ENCODE measurements at regions not wholly inside any gene's neighbourhood (a gene's known extent, or its start where the extent isn't known, plus 50 kb on each side); places are given as distances from the start of the nearest gene placed in this dataset.
"Not testable (repeated sequence)": the region's sequence is repeated elsewhere in the genome, so short reads cannot be mapped to it uniquely, and the experiment has no call there.

DNA sequence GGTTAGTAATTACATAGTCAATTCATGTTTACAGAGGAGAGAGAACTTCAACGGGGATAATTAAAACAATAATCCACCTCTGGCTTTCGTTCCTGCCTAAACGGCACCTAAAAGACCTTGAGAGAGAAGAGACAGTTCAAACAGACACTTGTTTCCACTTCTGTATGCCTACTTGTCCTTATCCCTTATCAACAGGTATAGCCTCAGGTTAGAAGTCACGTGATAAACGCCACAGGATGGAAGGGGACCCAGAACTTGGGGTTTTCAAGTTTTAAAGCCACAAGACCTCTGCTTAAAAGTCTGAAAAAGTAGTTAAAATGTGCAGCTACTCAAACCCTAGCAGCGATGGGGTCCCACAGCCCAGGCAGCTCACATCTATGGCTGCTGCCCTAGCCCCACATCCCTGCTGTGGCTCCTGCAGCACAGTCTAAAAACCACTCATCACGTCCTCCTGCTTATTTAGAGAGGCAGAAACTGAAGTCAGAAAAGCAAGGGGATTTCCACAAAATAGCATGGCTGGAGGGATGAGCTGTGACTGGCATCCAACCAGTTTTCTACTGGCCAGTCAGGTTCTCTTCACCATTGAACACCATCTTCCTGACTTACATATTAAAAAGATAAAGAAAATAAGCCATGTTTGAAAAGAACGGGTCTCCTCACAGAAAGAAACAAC, 51.2 kb upstream of the SEC16B start:
- DNase-seq, result no peak
- TF ChIP-seq GATA1 (IDR thresholded peaks at IDR 0.05; ENCODE audit: low read depth, low read length), result no peak
- TF ChIP-seq POLR2A (IDR thresholded peaks at IDR 0.05; ENCODE audit: low read length), result no peak

- no peak for DNase-seq
- TF ChIP-seq POLR2A (IDR thresholded peaks at IDR 0.05; ENCODE audit: low read length), result no peak
- TF ChIP-seq GATA1 (IDR thresholded peaks at IDR 0.05; ENCODE audit: low read depth, low read length), result no peak
These were observed 52.1 kb upstream of the SEC16B start for GRCh38 chr1:178021950-178022349.

- DNase-seq, result no peak
- TF ChIP-seq POLR2A (IDR thresholded peaks at IDR 0.05; ENCODE audit: low read length), result no peak
These were observed 53.3 kb upstream of the SEC16B start for GRCh38 chr1:178023181-178023618.

DNA sequence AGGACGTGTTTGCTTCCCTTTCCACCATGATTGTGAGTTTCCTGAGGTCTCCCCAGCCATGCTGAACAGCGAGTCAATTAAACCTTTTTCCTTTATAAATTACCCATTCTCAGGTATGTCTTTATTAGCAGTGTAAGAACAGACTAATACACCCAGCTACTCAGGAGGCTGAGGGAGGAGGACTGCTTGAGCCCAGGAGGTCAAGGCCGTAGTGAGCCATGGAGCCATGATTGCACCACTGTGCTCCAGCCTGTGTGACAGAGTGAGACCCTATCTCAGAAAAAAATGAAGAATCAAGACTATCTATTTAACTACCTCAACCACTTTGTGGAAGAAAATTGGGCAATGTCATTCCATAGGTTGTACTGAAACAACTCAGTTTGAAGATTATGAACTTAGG, 54.6 kb upstream of the SEC16B start:
- TF ChIP-seq GATA1 (IDR thresholded peaks at IDR 0.05; ENCODE audit: low read depth, low read length) (no peak), POLR2A (IDR thresholded peaks at IDR 0.05; ENCODE audit: low read length) (no peak)
- DNase-seq, result no peak

DNA sequence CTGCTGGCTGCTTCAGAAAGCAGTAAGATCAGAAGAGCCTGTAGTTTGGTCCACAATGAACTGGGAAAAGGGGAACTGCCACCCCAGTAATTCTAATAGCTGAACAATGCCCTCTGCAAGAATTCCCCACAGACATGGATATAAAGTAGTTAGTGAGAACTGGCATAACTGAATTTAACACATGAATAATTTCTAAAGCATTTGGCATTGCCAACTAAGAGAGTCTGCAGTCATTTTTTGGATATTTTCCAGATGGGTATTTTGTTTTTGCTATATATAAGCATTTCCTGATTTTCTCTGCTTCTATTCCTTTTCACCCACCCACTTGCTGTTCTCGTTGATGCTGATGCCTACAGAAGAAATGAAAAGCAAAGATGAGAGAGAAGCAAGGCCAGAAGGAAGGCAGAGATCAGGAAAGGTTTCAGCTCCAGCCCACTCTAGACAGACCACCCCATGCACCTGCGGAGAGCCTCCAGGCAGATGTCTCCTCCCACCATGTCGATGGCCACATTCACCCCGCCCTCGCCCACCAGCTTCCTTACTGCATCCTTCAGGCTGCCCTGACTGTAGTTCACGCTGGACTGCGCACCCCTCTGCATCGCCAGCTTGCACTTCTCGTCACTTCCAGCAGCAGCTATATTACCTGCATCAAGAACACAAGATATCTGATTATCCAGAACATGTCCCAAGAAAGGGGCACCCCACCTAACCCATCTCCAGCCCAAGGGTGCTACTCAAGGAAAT, 55.9 kb upstream of the SEC16B start:
- DNase-seq, result no peak

DNA sequence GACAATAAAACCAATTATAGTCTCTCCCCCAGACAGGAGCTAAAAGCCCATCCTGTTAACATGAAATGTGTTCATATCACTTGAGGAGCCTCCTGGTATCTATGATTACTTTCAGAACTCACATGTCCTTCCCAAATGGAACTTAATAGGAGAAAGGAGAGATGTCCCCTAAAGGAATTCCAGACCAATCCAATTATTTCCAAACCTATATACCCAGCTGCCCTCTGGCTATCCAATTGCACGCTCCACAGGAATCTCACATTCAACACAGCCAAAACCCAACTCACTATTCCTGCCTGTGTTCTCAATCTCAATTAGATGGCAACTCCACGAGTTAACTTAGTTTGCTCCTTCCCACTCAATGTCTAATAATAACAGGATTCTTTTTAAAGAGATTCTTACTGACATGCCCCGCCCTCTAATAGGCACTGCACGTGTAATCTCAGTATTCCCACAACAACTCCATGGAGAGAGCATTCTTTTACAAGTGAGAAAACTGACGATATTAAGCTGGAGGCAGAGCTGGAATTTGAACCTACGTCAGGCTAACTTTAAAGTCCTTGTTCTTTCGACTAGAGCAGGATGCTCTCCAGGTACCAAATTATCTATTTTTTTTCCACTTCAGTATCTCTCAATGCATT, 59.1 kb upstream of the SEC16B start:
- DNase-seq, result no peak
- TF ChIP-seq POLR2A (IDR thresholded peaks at IDR 0.05; ENCODE audit: low read length), result no peak
- TF ChIP-seq GATA1 (IDR thresholded peaks at IDR 0.05; ENCODE audit: low read depth, low read length), result no peak

More for the DNA sequence above, 55.9 kb upstream of the SEC16B start:
- no peak for TF ChIP-seq GATA1 (IDR thresholded peaks at IDR 0.05; ENCODE audit: low read depth, low read length)
- no peak for TF ChIP-seq POLR2A (IDR thresholded peaks at IDR 0.05; ENCODE audit: low read length)

GRCh38 chr1:178030467-178030866, 60.6 kb upstream of the SEC16B start:
- no peak for TF ChIP-seq GATA1 (IDR thresholded peaks at IDR 0.05; ENCODE audit: low read depth, low read length)
- TF ChIP-seq POLR2A (IDR thresholded peaks at IDR 0.05; ENCODE audit: low read length), result no peak
- DNase-seq, result no peak

DNA sequence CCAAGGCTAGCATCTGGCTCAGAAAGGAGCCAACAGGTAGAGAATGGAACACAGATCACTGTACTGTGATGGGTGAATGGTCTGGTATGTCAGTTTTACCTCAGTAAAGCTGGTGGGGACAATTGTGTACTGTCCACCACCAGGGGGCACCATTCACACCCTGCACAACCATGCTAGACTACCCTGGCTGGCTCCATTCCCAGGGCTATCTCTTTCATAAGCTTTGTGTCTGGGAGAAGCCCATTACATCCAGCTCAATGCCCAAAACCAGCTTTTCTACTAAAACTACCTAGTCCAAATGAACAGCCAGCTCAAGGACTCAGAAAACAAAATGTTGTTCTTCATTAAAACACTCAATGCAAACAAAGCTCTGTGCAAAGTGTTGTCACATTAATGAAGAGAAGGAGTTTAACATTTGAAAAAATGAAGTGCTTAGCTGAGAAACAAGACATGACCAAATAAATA, 62.0 kb upstream of the RASAL2 start:
- DNase-seq, result peak; percentile 75 to 83
- no peak for TF ChIP-seq POLR2A (IDR thresholded peaks at IDR 0.05; ENCODE audit: low read length)
- TF ChIP-seq GATA1 (IDR thresholded peaks at IDR 0.05; ENCODE audit: low read depth, low read length), result no peak

GRCh38 chr1:178033019-178033418, 60.9 kb upstream of the RASAL2 start:
- no peak for TF ChIP-seq GATA1 (IDR thresholded peaks at IDR 0.05; ENCODE audit: low read depth, low read length)
- no peak for TF ChIP-seq POLR2A (IDR thresholded peaks at IDR 0.05; ENCODE audit: low read length)
- DNase-seq, result no peak

DNA sequence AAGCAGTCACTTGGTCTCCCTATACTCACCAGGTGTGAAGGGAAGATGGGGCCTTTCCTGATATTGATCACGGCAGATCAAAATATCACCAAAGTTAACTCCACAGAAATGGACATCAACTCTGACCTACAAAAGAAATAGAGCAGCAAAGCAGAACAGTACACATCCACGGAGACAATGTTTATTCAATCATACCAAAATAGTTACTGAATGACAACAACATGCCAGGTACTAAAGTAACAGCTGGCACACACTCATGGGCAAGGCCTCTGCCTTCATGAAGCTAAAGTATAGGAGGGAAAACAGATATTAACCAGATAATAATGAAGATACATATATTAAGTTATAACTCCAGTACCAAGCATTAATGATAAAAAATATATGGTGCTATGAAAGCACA, 59.2 kb upstream of the RASAL2 start:
- no peak for DNase-seq
- TF ChIP-seq POLR2A (IDR thresholded peaks at IDR 0.05; ENCODE audit: low read length) (no peak), GATA1 (IDR thresholded peaks at IDR 0.05; ENCODE audit: low read depth, low read length) (no peak)

- DNase-seq, result no peak
- no peak for TF ChIP-seq POLR2A (IDR thresholded peaks at IDR 0.05; ENCODE audit: low read length)
- TF ChIP-seq GATA1 (IDR thresholded peaks at IDR 0.05; ENCODE audit: low read depth, low read length), result no peak
These were observed 57.8 kb upstream of the RASAL2 start for GRCh38 chr1:178036090-178036489.

DNA sequence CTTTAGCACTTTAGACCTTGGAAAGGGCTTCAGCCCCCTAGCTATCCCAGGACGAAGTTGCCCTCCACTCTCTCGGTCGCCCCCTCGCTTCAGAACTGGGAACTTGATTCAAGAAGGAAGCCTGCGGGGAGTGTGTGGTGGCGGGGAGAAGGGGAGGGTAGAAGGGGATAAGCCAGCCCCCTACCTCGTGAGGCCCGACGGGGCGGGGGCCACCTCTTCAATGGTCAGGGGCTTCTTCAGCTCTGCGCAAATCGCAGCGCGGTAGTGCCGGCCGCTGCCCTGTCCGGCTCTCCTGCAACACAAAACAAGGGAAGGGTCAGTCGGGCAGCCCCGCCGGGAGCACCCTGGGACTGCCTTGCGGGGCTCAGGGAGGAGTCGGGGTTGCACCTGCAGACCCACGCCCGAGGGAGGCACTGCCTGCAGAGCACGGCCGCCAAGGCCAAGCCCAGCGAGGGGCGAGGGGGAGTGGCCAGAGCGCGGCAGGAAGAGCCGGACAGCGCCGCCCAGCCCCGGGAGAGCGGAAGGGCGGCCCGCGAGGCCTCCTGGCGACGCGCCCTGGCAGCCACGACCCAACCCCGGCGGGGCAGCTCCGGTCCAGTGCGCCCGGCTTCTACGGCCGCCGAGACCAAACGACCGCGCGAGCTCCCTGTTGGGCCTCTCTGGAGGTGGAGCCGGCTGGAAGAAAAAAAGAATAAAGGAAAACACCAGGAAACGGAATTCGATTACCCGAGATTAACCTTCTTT, 56.2 kb upstream of the RASAL2 start:
- TF ChIP-seq GATA1 (IDR thresholded peaks at IDR 0.05; ENCODE audit: low read depth, low read length), result no peak
- TF ChIP-seq POLR2A (IDR thresholded peaks at IDR 0.05; ENCODE audit: low read length), result no peak
- peak; percentile 63 to 76 for DNase-seq

DNA sequence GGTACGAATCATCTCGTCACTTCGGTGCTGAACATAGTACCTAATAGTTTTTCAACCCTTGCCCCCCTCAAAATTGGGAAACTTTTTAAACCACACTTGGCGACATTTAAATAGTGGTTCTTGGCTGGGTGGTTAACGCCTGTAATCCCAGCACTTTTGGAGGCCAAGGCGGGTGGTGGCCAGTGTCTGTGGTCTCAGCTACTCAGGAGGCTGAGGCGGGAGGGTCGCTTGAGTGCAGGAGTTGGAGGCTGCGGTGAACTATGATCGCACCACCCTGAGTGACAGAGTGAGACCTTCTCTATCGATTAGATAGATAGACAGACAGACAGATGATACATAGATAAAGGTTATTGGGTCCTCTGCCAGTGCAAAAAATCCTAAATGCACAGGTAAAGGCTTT, 55.5 kb upstream of the RASAL2 start:
- DNase-seq, result no peak
- TF ChIP-seq POLR2A (IDR thresholded peaks at IDR 0.05; ENCODE audit: low read length) (no peak), GATA1 (IDR thresholded peaks at IDR 0.05; ENCODE audit: low read depth, low read length) (no peak)

DNA sequence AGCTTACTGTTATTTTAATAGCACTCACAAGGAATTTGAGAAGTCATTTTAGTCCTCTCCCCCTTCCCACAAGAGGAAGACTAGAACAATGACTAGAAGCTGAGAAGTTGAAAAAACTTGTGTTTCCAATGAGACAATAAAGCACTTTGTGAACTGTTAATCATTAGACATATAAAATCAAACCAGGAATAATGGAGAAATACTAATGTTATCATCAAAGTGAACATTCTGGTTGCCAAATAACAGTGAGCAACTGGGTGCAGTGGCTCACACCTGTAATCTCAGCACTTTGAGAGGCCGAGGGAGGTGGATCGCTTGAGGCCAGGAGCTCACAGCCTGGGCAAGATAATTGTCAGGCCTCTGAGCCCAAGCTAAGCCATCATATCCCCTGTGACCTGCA, 54.0 kb upstream of the RASAL2 start:
- TF ChIP-seq GATA1 (IDR thresholded peaks at IDR 0.05; ENCODE audit: low read depth, low read length) (no peak), POLR2A (IDR thresholded peaks at IDR 0.05; ENCODE audit: low read length) (no peak)
- DNase-seq, result no peak

DNA sequence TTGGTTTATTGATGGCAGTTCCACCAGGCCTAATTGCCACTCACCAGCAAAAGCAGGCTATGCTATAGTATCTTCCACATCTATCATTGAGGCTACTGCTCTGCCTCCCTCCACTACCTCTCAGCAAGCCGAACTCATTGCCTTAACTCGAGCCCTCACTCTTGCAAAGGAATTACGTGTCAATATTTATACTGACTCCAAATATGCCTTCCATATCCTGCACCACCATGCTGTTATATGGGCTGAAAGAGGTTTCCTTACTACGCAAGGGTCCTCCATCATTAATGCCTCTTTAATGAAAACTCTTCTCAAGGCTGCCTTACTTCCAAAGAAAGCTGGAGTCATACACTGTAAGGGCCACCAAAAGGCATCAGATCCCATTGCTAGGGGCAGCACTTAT, 50.0 kb upstream of the RASAL2 start:
- not testable (repeated sequence) for DNase-seq
